Limb (tissue), 2 donors: ENCODE measurements at regions not wholly inside any gene's neighbourhood (a gene's known extent, or its start where the extent isn't known, plus 50 kb on each side); places are given as distances from the start of the nearest gene placed in this dataset.

Experiments
- DNase-seq, 2 donors: peaks; one replicate each; pipeline ENCODE4 v3.0.0-alpha.2; 2016; ENCODE audit errors: extremely low spot score in 2 of 2

DNA sequence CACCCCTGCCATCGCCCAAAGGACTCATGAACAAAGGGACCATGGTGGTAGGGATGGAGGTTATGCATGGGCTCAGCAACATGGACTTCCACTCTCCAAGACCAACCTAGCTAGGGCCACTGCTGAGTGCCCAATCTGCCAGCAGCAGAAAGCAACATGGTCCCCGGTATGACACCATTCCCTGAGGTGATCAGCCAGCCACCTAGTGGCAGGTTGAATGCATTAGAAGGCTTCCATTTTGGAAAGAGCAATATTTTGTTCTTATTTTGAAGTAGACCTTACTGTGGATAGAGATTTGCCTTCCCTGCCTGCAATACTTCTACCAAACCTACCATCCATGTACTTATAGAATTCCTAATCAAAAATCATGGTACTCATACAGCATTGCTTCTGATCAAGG lies 99.8 kb downstream of the METTL4 start:
- no peak for DNase-seq

DNA sequence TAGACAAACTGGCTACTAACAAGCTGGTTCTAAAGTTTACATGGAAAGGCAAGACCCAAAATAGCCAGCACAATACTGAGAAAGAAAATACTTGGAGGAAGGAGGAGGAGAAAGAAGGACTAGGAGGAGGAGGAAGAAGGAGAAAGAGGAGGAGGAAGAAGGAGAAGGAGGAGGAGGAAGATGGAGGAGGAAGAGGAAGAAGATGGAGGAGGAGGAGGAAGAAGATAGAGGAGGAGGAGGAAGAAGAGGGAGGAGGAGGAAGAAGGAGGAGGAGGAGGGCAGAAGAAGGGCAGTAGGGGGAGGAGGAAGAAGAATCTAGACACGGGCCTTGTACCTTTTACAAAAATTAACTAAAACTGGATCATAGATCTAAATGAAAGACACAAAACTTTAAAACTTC lies 92.6 kb downstream of the METTL4 start:
- no peak for DNase-seq

- DNase-seq, result no peak
Measured at GRCh38 chr18:2480536-2480935, 90.8 kb downstream of the METTL4 start.

- no peak for DNase-seq
Measured at GRCh38 chr18:2482706-2483475, 88.4 kb downstream of the METTL4 start.

GRCh38 chr18:2485983-2486382 lies 85.3 kb downstream of the METTL4 start:
- no peak for DNase-seq

GRCh38 chr18:2486426-2486825 lies 84.9 kb downstream of the METTL4 start:
- no peak for DNase-seq
